ENCODE measurements at regions not wholly inside any gene's neighbourhood (a gene's known extent, or its start where the extent isn't known, plus 50 kb on each side); places are given as distances from the start of the nearest gene placed in this dataset.

DNA sequence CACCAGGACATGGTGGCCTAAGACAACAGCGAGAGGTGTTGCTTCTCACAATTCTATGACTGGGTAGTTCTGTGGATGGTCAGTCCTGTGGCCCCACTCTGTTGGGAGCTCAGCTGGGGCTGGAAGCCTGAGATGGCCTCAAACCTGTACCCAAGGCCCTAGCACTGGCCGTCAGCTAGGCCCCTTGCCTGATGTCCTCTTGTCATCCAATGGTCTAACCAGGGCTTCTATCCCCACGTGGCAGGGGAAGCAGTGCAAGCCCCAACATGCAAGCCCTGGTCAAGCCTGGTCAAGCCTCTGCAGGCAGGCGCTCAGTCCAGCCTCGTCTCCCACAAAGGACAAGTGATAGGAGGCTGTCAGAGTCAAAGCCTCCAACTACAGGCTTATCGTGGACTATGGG lies 196.5 kb upstream of the CST7 start (continued):
- TF ChIP-seq ZXDB (tag by site-specific recombination; IDR thresholded peaks at IDR 0.05) (no peak), ZNF341 (tag by site-specific recombination; IDR thresholded peaks at IDR 0.05; ENCODE audit: low read depth) (no peak), ZNF621 (tag by site-specific recombination; IDR thresholded peaks at IDR 0.05) (no peak)

DNA sequence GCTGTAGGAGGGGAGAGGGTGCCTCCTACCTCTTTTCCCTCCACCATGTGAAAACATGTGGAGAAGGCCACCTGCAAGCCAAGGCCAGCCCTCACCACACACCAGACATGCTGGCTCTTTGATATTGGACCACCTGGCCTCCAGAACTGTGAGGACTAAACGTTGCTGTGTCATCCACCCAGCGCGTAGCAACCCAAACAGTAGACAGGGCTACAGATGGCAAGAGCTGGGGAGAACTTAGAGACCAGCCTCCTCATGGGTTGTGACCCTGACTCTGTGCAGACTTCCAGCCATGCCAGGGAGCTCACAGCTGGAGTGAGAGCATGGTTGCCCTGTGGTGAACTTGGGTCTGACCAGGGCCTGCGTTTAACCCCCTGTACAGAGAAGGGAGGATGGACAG lies 195.9 kb upstream of the CST7 start:
- H3K36me3 ChIP-seq (ENCODE audit: control insufficient read depth in 2 of 2, insufficient read depth in 1 of 2, low read length in 2 of 2): no peaks in the 10 kb centered on the region
- CTCF ChIA-PET: no interaction called here
- H3K4me1 ChIP-seq (ENCODE audit: control insufficient read depth, insufficient read depth, low read length): no peaks in the 10 kb centered on the region

DNA sequence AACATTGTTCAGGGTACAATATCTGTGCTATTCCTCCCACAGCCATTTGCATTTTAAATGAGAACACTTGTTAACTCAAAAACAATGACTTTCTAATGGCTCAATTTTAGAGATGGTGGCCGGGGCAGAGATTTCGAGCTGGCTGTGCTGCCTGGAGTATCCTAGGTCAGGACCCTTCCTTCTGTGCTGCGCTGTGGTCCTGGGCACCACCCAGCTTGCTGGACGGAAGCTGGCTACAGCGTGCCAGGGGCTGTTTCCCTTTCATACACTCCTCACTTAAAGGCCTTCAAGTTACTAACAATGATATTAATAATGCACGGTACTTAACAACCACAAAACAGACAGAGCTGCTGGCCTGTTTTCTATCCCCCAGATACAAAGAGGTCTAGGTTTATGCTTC lies 194.4 kb upstream of the CST7 start:
- ChIA-PET CTCF (no interaction called here), POLR2A (no interaction called here)
- no peak overlapping the region for H3K4me3 ChIP-seq (ENCODE audit: low read depth, low read length)
- H3K4me1 ChIP-seq (ENCODE audit: control insufficient read depth, insufficient read depth, low read length): no peaks in the 10 kb centered on the region
- no peak overlapping the region for H3K27ac ChIP-seq (ENCODE audit: extremely low read depth, low read depth, low read length)
- H3K9me3 ChIP-seq (ENCODE audit: control insufficient read depth, insufficient read depth, low read depth, low read length): no peaks in the 10 kb centered on the region
- no peak for TF ChIP-seq HOXD13 (CRISPR knock-in tag; IDR thresholded peaks at IDR 0.05; ENCODE audit: borderline replicate concordance)
- TF ChIP-seq ZNF658 (tag by site-specific recombination; IDR thresholded peaks at IDR 0.05): no peak
- no peak for TF ChIP-seq ZNF354C (tag by site-specific recombination; IDR thresholded peaks at IDR 0.05; ENCODE audit: borderline replicate concordance, low read depth)
- no peak for TF ChIP-seq ZNF777 (tag by site-specific recombination; IDR thresholded peaks at IDR 0.05; ENCODE audit: borderline replicate concordance)
- TF ChIP-seq HOXA7 (CRISPR knock-in tag; IDR thresholded peaks at IDR 0.05; ENCODE audit: borderline replicate concordance): no peak
- TF ChIP-seq ATF2 (tag by site-specific recombination; IDR thresholded peaks at IDR 0.05; ENCODE audit: low read depth): no peak
- TF ChIP-seq ZNF248 (tag by site-specific recombination; IDR thresholded peaks at IDR 0.05): no peak
- no peak for TF ChIP-seq ZNF404 (tag by site-specific recombination; IDR thresholded peaks at IDR 0.05)
- no peak for TF ChIP-seq ZNF416 (tag by site-specific recombination; IDR thresholded peaks at IDR 0.05)
- no peak for TF ChIP-seq ZNF132 (tag by site-specific recombination; IDR thresholded peaks at IDR 0.05; ENCODE audit: borderline replicate concordance)
- no peak for TF ChIP-seq KLF8 (tag by site-specific recombination; IDR thresholded peaks at IDR 0.05)
- TF ChIP-seq ZNF785 (tag by site-specific recombination; IDR thresholded peaks at IDR 0.05): no peak
- TF ChIP-seq ZNF670 (tag by site-specific recombination; IDR thresholded peaks at IDR 0.05; ENCODE audit: low read depth): no peak
- TF ChIP-seq, protein P1, sequence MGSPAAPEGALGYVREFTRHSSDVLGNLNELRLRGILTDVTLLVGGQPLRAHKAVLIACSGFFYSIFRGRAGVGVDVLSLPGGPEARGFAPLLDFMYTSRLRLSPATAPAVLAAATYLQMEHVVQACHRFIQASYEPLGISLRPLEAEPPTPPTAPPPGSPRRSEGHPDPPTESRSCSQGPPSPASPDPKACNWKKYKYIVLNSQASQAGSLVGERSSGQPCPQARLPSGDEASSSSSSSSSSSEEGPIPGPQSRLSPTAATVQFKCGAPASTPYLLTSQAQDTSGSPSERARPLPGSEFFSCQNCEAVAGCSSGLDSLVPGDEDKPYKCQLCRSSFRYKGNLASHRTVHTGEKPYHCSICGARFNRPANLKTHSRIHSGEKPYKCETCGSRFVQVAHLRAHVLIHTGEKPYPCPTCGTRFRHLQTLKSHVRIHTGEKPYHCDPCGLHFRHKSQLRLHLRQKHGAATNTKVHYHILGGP (tag by site-specific recombination; IDR thresholded peaks at IDR 0.05): no peak
- TF ChIP-seq, protein P2, sequence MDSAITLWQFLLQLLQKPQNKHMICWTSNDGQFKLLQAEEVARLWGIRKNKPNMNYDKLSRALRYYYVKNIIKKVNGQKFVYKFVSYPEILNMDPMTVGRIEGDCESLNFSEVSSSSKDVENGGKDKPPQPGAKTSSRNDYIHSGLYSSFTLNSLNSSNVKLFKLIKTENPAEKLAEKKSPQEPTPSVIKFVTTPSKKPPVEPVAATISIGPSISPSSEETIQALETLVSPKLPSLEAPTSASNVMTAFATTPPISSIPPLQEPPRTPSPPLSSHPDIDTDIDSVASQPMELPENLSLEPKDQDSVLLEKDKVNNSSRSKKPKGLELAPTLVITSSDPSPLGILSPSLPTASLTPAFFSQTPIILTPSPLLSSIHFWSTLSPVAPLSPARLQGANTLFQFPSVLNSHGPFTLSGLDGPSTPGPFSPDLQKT (IDR thresholded peaks at IDR 0.05; ENCODE audit: borderline replicate concordance, low read depth, low read length): no peak
- no peak for TF ChIP-seq PATZ1 (tag by site-specific recombination; IDR thresholded peaks at IDR 0.05)
- no peaks in the 10 kb centered on the region for H3K36me3 ChIP-seq (ENCODE audit: control insufficient read depth in 2 of 2, insufficient read depth in 1 of 2, low read length in 2 of 2)

More for the DNA sequence above, 195.9 kb upstream of the CST7 start:
- TF ChIP-seq ZNF157 (tag by site-specific recombination; IDR thresholded peaks at IDR 0.05): no peak
- TF ChIP-seq ZNF623 (tag by site-specific recombination; IDR thresholded peaks at IDR 0.05): no peak
- TF ChIP-seq, protein P3, sequence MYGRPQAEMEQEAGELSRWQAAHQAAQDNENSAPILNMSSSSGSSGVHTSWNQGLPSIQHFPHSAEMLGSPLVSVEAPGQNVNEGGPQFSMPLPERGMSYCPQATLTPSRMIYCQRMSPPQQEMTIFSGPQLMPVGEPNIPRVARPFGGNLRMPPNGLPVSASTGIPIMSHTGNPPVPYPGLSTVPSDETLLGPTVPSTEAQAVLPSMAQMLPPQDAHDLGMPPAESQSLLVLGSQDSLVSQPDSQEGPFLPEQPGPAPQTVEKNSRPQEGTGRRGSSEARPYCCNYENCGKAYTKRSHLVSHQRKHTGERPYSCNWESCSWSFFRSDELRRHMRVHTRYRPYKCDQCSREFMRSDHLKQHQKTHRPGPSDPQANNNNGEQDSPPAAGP (tag by site-specific recombination; IDR thresholded peaks at IDR 0.05): no peak
- no peak for TF ChIP-seq ZNF221 (tag by site-specific recombination; IDR thresholded peaks at IDR 0.05; ENCODE audit: borderline replicate concordance)
- TF ChIP-seq ZNF560 (tag by site-specific recombination; IDR thresholded peaks at IDR 0.05; ENCODE audit: borderline replicate concordance): no peak
- TF ChIP-seq ZNF10 (tag by site-specific recombination; IDR thresholded peaks at IDR 0.05): no peak
- no peak for TF ChIP-seq SALL2 (tag by site-specific recombination; IDR thresholded peaks at IDR 0.05; ENCODE audit: borderline replicate concordance)
- no peak for TF ChIP-seq ZNF624 (tag by site-specific recombination; IDR thresholded peaks at IDR 0.05)
- TF ChIP-seq ZNF248 (tag by site-specific recombination; IDR thresholded peaks at IDR 0.05): no peak
- no peak for TF ChIP-seq ZNF488 (tag by site-specific recombination; IDR thresholded peaks at IDR 0.05)
- TF ChIP-seq ZNF747 (tag by site-specific recombination; IDR thresholded peaks at IDR 0.05): no peak
- no peak for TF ChIP-seq SCRT1 (tag by site-specific recombination; IDR thresholded peaks at IDR 0.05; ENCODE audit: borderline replicate concordance)
- TF ChIP-seq SP2 (tag by site-specific recombination; IDR thresholded peaks at IDR 0.05): no peak
- no peaks in the 10 kb centered on the region for H3K9me3 ChIP-seq (ENCODE audit: control insufficient read depth, insufficient read depth, low read depth, low read length)
- no peak overlapping the region for H3K4me3 ChIP-seq (ENCODE audit: low read depth, low read length)
- POLR2A ChIA-PET: no interaction called here
- no peak overlapping the region for H3K27ac ChIP-seq (ENCODE audit: extremely low read depth, low read depth, low read length)
